Neural cell (in vitro differentiated cells): ENCODE measurements at regions not wholly inside any gene's neighbourhood (a gene's known extent, or its start where the extent isn't known, plus 50 kb on each side); places are given as distances from the start of the nearest gene placed in this dataset.

Source experiments
- H2AFZ ChIP-seq: fragments of 200-600, 300-800 bp; sonication (generic), shearing (Covaris generic); 2 replicates; pipeline ENCODE4 v1.6.0; 2014; ENCODE audit warnings: low read depth, mild to moderate bottlenecking, antibody characterized with exemption, low read length, moderate library complexity
- H3F3A ChIP-seq: fragments of 200-600 bp; shearing (Covaris generic); 2 replicates; pipeline ENCODE4 v1.6.1; 2016; ENCODE audit warnings: mild to moderate bottlenecking, moderate library complexity, mixed read lengths, antibody characterized with exemption, low read length; ENCODE audit not compliant: insufficient read depth, poor library complexity, severe bottlenecking
- H3K27ac ChIP-seq: fragments of 200-600, 300-800 bp; sonication (generic), shearing (Covaris generic); 2 replicates; pipeline ENCODE4 v1.5.1; 2014; ENCODE audit warnings: mild to moderate bottlenecking, low read length, moderate library complexity
- H3K27me3 ChIP-seq: fragments of 300-800, 200-600 bp; sonication (generic), shearing (Covaris generic); 2 replicates; pipeline ENCODE4 v1.6.0; 2014; ENCODE audit warnings: mild to moderate bottlenecking, low read depth, low read length, moderate library complexity; ENCODE audit not compliant: insufficient read depth
- H3K36me3 ChIP-seq: fragments of 300-800, 200-600 bp; sonication (generic), shearing (Covaris generic); 2 replicates; pipeline ENCODE4 v1.5.1; 2014; ENCODE audit warnings: mild to moderate bottlenecking, antibody characterized with exemption, low read length, moderate library complexity; ENCODE audit not compliant: insufficient read depth
- H3K4me2 ChIP-seq: fragments of 300-800, 200-600 bp; sonication (generic), shearing (Covaris generic); 2 replicates; pipeline ENCODE4 v1.6.0; 2014; ENCODE audit warnings: mild to moderate bottlenecking, low read length
- H3K4me3 ChIP-seq: fragments of 300-800, 200-600 bp; sonication (generic), shearing (Covaris generic); 2 replicates; pipeline ENCODE4 v1.5.1; 2014; ENCODE audit warnings: mild to moderate bottlenecking, low read length, moderate library complexity
- H3K79me2 ChIP-seq: fragments of 200-600 bp; shearing (Covaris generic); replicated peaks from 2 replicates; pipeline ENCODE4 v1.6.0; 2014; ENCODE audit warnings: mild to moderate bottlenecking, low read length, moderate library complexity; ENCODE audit not compliant: insufficient read depth
- H3K9ac ChIP-seq: fragments of 300-800, 200-600 bp; sonication (generic), shearing (Covaris generic); 2 replicates; pipeline ENCODE4 v1.6.1; 2016; ENCODE audit warnings: mild to moderate bottlenecking, low read length, mixed read lengths
- H3K9me2 ChIP-seq: fragments of 200-600 bp; shearing (Covaris generic); 2 replicates; pipeline ENCODE4 v1.6.1; 2016; ENCODE audit warnings: mild to moderate bottlenecking, low read length, mixed read lengths; ENCODE audit not compliant: insufficient read depth
- H3K9me3 ChIP-seq: fragments of 200-600, 300-800 bp; sonication (generic), shearing (Covaris generic); 2 replicates; pipeline ENCODE4 v1.6.1; 2016; ENCODE audit warnings: mild to moderate bottlenecking, mixed run types, low read length, moderate library complexity, mixed read lengths
- H4K20me1 ChIP-seq: fragments of 200-600 bp; shearing (Covaris generic); 2 replicates; pipeline ENCODE4 v1.6.1; 2016; ENCODE audit warnings: mild to moderate bottlenecking, mixed run types; ENCODE audit not compliant: insufficient read depth
- EP300 ChIP-seq: fragments of 450-650 bp; conservative IDR thresholded peaks from 2 replicates; pipeline ENCODE4 v1.6.1; 2014; ENCODE audit warnings: antibody characterized with exemption, mild to moderate bottlenecking, moderate library complexity; ENCODE audit not compliant: poor library complexity, severe bottlenecking
- EZH2 ChIP-seq: fragments of 200-600, 300-800 bp; shearing (Covaris generic), sonication (generic); IDR thresholded peaks from 2 replicates; pipeline ENCODE4 v1.6.1; 2014; ENCODE audit warnings: antibody characterized with exemption, low read length, borderline replicate concordance, mild to moderate bottlenecking; ENCODE audit not compliant: insufficient read depth, poor library complexity, severe bottlenecking
- MXI1 ChIP-seq: fragments of 450-650 bp; conservative IDR thresholded peaks from 2 replicates; pipeline ENCODE4 v1.6.1; 2014; ENCODE audit warnings: antibody characterized with exemption, mild to moderate bottlenecking; ENCODE audit not compliant: poor library complexity, severe bottlenecking
- POLR2AphosphoS5 ChIP-seq: IDR thresholded peaks from 2 replicates; pipeline ENCODE4 v1.6.1; 2012
- RAD21 ChIP-seq: fragments of 450-650 bp; conservative IDR thresholded peaks from 2 replicates; pipeline ENCODE4 v1.6.1; 2014; ENCODE audit warnings: antibody characterized with exemption, mild to moderate bottlenecking, moderate library complexity
- SMC3 ChIP-seq: fragments of 450-650 bp; conservative IDR thresholded peaks from 2 replicates; pipeline ENCODE4 v1.6.1; 2014; ENCODE audit warnings: antibody characterized with exemption, mild to moderate bottlenecking, moderate library complexity; ENCODE audit not compliant: poor library complexity
- TAF1 ChIP-seq: IDR thresholded peaks from 2 replicates; pipeline ENCODE4 v1.6.1; 2012; ENCODE audit warnings: low read depth
- TF ChIP-seq, protein P1 (sequence below): IDR thresholded peaks from 2 replicates; pipeline ENCODE4 v1.6.1; 2012; ENCODE audit warnings: borderline replicate concordance
- TF ChIP-seq, protein P2 (sequence below): fragments of 450-650 bp; IDR thresholded peaks from 2 replicates; pipeline ENCODE4 v1.5.1; 2014; ENCODE audit warnings: antibody characterized with exemption, mild to moderate bottlenecking, moderate library complexity; ENCODE audit not compliant: poor library complexity, severe bottlenecking

DNA sequence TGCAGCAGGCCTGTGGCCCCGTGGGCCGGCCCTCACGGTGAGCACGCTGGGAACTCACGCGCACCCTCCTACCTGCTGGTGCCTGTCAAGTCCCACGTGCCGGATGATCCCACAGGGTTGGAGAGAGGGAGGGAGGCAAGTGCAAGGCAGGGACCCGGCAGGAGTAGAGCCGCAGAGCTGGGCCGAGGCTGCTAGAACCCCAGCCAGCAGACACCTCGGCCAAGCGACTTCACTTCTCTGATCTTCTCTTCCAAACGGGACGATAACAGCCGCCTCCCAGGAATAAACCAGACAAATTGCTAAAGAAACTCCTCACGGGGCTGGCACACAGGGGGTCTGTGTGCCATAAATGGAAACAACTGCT is 1232.8 kb downstream of the TBC1D22A start:
- no peaks in the 10 kb centered on the region for H3K36me3 ChIP-seq
- no peaks in the 10 kb centered on the region for H3K27me3 ChIP-seq
- no peaks in the 10 kb centered on the region for H4K20me1 ChIP-seq
- no peak overlapping the region for H3K4me2 ChIP-seq
- H3K9me2 ChIP-seq = no peaks in the 10 kb centered on the region
- no peak overlapping the region for H3K9ac ChIP-seq
- H3K79me2 ChIP-seq = no peaks in the 10 kb centered on the region
- H3K9me3 ChIP-seq = no peaks in the 10 kb centered on the region
- H3F3A ChIP-seq = no peaks in the 10 kb centered on the region
- no peak overlapping the region for H3K27ac ChIP-seq
- TF ChIP-seq EZH2 = no peak
- TF ChIP-seq, protein P1, sequence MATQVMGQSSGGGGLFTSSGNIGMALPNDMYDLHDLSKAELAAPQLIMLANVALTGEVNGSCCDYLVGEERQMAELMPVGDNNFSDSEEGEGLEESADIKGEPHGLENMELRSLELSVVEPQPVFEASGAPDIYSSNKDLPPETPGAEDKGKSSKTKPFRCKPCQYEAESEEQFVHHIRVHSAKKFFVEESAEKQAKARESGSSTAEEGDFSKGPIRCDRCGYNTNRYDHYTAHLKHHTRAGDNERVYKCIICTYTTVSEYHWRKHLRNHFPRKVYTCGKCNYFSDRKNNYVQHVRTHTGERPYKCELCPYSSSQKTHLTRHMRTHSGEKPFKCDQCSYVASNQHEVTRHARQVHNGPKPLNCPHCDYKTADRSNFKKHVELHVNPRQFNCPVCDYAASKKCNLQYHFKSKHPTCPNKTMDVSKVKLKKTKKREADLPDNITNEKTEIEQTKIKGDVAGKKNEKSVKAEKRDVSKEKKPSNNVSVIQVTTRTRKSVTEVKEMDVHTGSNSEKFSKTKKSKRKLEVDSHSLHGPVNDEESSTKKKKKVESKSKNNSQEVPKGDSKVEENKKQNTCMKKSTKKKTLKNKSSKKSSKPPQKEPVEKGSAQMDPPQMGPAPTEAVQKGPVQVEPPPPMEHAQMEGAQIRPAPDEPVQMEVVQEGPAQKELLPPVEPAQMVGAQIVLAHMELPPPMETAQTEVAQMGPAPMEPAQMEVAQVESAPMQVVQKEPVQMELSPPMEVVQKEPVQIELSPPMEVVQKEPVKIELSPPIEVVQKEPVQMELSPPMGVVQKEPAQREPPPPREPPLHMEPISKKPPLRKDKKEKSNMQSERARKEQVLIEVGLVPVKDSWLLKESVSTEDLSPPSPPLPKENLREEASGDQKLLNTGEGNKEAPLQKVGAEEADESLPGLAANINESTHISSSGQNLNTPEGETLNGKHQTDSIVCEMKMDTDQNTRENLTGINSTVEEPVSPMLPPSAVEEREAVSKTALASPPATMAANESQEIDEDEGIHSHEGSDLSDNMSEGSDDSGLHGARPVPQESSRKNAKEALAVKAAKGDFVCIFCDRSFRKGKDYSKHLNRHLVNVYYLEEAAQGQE = no peak
- no peak for TF ChIP-seq SMC3
- TF ChIP-seq, protein P2, sequence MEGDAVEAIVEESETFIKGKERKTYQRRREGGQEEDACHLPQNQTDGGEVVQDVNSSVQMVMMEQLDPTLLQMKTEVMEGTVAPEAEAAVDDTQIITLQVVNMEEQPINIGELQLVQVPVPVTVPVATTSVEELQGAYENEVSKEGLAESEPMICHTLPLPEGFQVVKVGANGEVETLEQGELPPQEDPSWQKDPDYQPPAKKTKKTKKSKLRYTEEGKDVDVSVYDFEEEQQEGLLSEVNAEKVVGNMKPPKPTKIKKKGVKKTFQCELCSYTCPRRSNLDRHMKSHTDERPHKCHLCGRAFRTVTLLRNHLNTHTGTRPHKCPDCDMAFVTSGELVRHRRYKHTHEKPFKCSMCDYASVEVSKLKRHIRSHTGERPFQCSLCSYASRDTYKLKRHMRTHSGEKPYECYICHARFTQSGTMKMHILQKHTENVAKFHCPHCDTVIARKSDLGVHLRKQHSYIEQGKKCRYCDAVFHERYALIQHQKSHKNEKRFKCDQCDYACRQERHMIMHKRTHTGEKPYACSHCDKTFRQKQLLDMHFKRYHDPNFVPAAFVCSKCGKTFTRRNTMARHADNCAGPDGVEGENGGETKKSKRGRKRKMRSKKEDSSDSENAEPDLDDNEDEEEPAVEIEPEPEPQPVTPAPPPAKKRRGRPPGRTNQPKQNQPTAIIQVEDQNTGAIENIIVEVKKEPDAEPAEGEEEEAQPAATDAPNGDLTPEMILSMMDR = no peak
- no peak for TF ChIP-seq POLR2AphosphoS5
- TF ChIP-seq MXI1 = no peak
- TF ChIP-seq RAD21 = no peak
- TF ChIP-seq TAF1 = no peak
- TF ChIP-seq EP300 = no peak
- no peak overlapping the region for H2AFZ ChIP-seq
- H3K4me3 ChIP-seq = no peak overlapping the region

DNA sequence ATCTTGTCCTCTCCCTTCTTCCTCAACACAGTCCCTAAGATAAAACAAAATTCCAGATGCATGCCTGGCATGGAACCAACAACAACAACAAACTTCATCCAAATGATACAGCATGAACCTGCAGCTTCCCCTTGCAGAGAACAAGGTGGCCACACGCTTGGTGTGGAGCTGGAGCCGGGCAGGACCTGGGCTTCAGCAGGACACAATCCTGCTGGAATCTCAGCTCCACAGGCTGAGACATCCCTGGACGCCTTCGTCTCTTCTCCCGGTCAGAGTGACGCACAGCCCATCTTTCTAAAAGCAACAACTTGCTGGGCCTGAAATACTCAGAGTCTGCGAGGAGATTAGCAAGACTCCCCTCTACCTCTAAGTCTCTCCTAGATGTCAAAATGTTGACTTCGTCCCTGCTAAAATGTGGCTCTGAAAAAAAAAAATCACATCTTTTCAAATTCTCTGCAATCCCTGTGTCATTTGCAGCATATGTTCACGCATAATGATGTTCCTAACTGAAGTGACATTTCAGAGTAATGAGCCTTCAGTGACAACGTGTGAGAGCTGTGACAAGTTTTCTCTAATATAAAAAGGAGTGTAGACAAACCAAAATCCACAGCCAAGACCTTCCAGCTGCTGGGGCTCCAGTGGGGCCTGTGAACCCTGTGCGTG is 1232.3 kb downstream of the TBC1D22A start:
- Histone ChIP-seq H3K9me2 (no peaks in the 10 kb centered on the region), H3F3A (no peaks in the 10 kb centered on the region), H2AFZ (no peak overlapping the region), H3K4me2 (no peak overlapping the region), H3K79me2 (no peaks in the 10 kb centered on the region), H4K20me1 (no peaks in the 10 kb centered on the region), H3K27ac (no peak overlapping the region), H3K27me3 (no peaks in the 10 kb centered on the region), H3K4me3 (no peak overlapping the region), H3K9ac (no peak overlapping the region), H3K9me3 (no peaks in the 10 kb centered on the region), H3K36me3 (no peaks in the 10 kb centered on the region)
- TF ChIP-seq POLR2AphosphoS5 = peak; percentile 52
- no peak for TF ChIP-seq MXI1
- TF ChIP-seq RAD21 = no peak
- no peak for TF ChIP-seq TAF1
- TF ChIP-seq EZH2 = no peak
- TF ChIP-seq EP300 = peak; percentile 69
- TF ChIP-seq, protein P2 = no peak
- TF ChIP-seq, protein P1 = no peak
- TF ChIP-seq SMC3 = no peak
